Upper lobe of left lung (tissue), 6 donors: ENCODE measurements at regions not wholly inside any gene's neighbourhood (a gene's known extent, or its start where the extent isn't known, plus 50 kb on each side); places are given as distances from the start of the nearest gene placed in this dataset.

Source experiments
- ATAC-seq, 2 donors: fragments of 200-7000 bp; cut with Tn5 transposase; one replicate each; pipeline ENCODE4 v1.9.1; 2022; ENCODE audit warnings: mild to moderate bottlenecking in 2 of 2, moderate library complexity in 2 of 2; ENCODE audit not compliant: low FRiP score in 2 of 2
- DNase-seq, 2 donors: peaks; one replicate each; pipeline ENCODE4 v3.0.0-alpha.2; 2019 to 2020
- H3K27ac ChIP-seq, 4 donors: fragments of 200-600 bp; sonication (generic); one replicate each; pipeline ENCODE4 v1.5.1; 2016 to 2019
- H3K27me3 ChIP-seq, 4 donors: fragments of 200-600 bp; sonication (generic); one replicate each; pipeline ENCODE4 v1.5.1; 2017 to 2019
- H3K36me3 ChIP-seq, 4 donors: fragments of 200-600 bp; sonication (generic); one replicate each; pipeline ENCODE4 v1.5.1; 2016 to 2019
- H3K4me1 ChIP-seq, 4 donors: fragments of 200-600 bp; sonication (generic); one replicate each; pipeline ENCODE4 v1.5.1; 2018 to 2019
- H3K4me3 ChIP-seq, 4 donors: fragments of 200-600 bp; sonication (generic); one replicate each; pipeline ENCODE4 v1.5.1; 2017 to 2019; ENCODE audit warnings: mild to moderate bottlenecking in 2 of 4, moderate library complexity in 1 of 4
- H3K9me3 ChIP-seq, 4 donors: fragments of 200-600 bp; sonication (generic); one replicate each; pipeline ENCODE4 v1.5.1; 2018 to 2019
- CTCF ChIP-seq, 6 experiments: fragments of 450-650 bp in 4 of 6; fragments of 200-600 bp in 2 of 6; sonication (generic) in 2 of 6; IDR thresholded peaks; one replicate each; pipeline ENCODE4 v1.5.1; 2016 to 2019; ENCODE audit warnings: antibody characterized with exemption in 6 of 6
- EP300 ChIP-seq, 4 donors: sonication (generic); formaldehyde crosslinking; IDR thresholded peaks; one replicate each; pipeline ENCODE4 v1.5.1; 2017; ENCODE audit warnings: antibody characterized with exemption in 4 of 4, control low read depth in 2 of 4
- POLR2A ChIP-seq, 4 donors: fragments of 450-650 bp; IDR thresholded peaks; one replicate each; pipeline ENCODE4 v1.5.1; 2016 to 2017; ENCODE audit warnings: antibody characterized with exemption in 4 of 4, mild to moderate bottlenecking in 2 of 4
- POLR2AphosphoS5 ChIP-seq, 2 donors: sonication (generic); formaldehyde crosslinking; IDR thresholded peaks; one replicate each; pipeline ENCODE4 v1.5.1; 2017; ENCODE audit warnings: antibody characterized with exemption in 2 of 2
- WGBS, 2 donors: methylation state at CpG; one replicate each; pipeline ENCODE4 v1.1.5; 2017 to 2018; 5-methylcytosine and 5-hydroxymethylcytosine counted together
- donor health status: DM: no; HTN: no; CAD: no; lungs with moderate emphysema.
- donor health status: DM: no; HTN: yes; CAD: no; lungs with severe emphysema.

GRCh38 chr10:31621733-31622132, 302.7 kb downstream of the ZEB1 start:
- no peaks in the 10 kb centered on the region for H3K36me3 ChIP-seq
- no peaks in the 10 kb centered on the region for H3K27me3 ChIP-seq
- WGBS, 2 donors = 95 to 100% methylated on average over 1 of the region's 1 CpG
- no peak overlapping the region for H3K27ac ChIP-seq
- TF ChIP-seq POLR2AphosphoS5 (IDR thresholded peaks at IDR 0.05) = no peak
- no peak for TF ChIP-seq CTCF (IDR thresholded peaks at IDR 0.05)
- no peak for TF ChIP-seq POLR2A (IDR thresholded peaks at IDR 0.05)
- no peak for TF ChIP-seq EP300 (IDR thresholded peaks at IDR 0.05)
- peaks cover 0 to 3% (median 0%) of the 10 kb centered on the region in 4 donors for H3K9me3 ChIP-seq
- DNase-seq (no peak), ATAC-seq (no peak)
- peaks cover 16 to 31% (median 19%) of the 10 kb centered on the region in 4 donors for H3K4me1 ChIP-seq
- H3K4me3 ChIP-seq = no peak overlapping the region

DNA sequence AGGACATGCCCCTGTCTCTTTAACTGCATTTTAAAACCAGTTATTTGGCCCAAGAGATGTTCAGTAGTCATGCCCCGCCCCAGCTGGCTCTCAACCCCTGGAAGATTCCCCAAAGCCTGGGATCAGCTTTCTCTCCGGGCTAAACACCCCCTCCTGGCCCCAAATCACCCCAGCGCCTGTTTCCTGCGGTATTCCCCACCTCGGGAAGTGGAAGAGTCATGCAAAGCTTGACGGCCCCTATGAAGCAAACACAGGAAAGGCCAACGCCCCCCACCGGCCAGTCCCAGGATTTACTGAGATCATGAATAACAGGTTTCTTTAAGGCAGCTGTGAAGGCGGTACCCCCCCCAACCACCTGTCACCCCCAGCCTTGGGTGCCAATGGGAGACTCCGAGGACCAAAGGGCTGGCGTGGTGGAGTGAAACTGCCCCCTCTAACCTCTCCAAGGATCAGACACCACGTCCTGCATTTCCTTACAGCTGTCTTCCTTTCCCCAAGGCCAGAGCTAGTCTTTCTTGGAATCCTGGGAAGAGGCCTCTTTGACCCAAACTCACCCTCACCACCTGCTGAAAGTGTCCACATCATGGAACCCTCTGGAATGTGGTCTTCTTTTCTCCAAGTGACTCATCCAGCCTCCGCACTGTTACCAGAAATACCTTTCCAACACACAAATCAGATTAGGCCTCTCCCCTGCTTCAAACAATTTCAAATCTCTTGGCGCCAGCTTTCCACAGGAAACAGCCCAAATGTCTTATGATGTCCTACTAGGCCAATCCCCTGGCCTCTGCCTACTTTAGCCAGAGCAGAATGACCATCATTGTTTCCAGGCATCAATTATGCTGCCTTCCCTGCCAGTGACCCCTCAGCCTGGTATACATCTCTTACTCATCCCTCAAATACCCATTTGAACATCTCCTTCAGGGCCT, 301.5 kb downstream of the ZEB1 start:
- Histone ChIP-seq H3K9me3 (no peaks in the 10 kb centered on the region), H3K4me3 (no peak overlapping the region), H3K4me1 (peaks cover 16 to 31% (median 19%) of the 10 kb centered on the region in 4 donors), H3K27ac (peak overlapping the region in 3 of 4 donors; percentile 35 to 65 (median 55)), H3K27me3 (no peaks in the 10 kb centered on the region), H3K36me3 (no peaks in the 10 kb centered on the region)
- DNase-seq (peak in 1 of 2 donors; percentile 37), ATAC-seq (peak; percentile 13 to 74)
- TF ChIP-seq CTCF (IDR thresholded peaks at IDR 0.05) (peak in 4 of 6 experiments; percentile 15 to 37 (median 21)), POLR2AphosphoS5 (IDR thresholded peaks at IDR 0.05) (peak in 1 of 2 donors; percentile 15), POLR2A (IDR thresholded peaks at IDR 0.05) (no peak)
- WGBS, 2 donors = 57 to 70% methylated on average over 11 to 14 of the region's 14 CpGs

DNA sequence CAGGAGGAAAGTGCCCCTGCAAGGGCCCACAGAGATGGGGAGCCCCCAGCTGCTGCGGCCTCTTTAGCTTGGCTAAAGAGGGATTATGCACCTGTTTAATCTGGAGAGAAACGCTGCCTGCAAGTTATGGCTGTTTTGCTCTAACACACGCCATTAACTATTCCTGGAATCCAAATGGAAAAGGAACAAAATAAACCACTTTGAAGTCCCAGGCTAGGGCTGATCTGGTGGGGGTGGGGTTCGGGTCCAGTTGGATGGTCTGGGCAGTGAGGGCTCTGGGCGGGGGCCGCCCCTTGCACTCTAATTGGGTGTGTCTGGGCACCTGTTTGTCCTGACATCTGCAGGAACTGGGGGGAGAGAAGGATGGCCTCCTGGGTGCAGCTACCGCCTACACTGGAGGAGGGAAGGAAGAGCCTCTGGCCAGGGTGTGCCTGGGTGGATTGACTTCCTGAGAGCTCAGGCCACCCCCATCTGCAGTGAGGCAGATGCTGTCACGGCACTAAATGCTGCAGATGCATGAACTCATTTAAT, 300.6 kb downstream of the ZEB1 start:
- ATAC-seq (peak in 1 of 2 donors; percentile 63), DNase-seq (peak in 1 of 2 donors; percentile 40)
- peaks cover 16 to 31% (median 19%) of the 10 kb centered on the region in 4 donors for H3K4me1 ChIP-seq
- no peaks in the 10 kb centered on the region for H3K36me3 ChIP-seq
- no peak overlapping the region for H3K4me3 ChIP-seq
- WGBS, 2 donors = 62 to 79% methylated on average over 7 to 8 of the region's 8 CpGs
- no peaks in the 10 kb centered on the region for H3K27me3 ChIP-seq
- peak overlapping the region in 3 of 4 donors; percentile 35 to 65 (median 55) for H3K27ac ChIP-seq
- H3K9me3 ChIP-seq = no peaks in the 10 kb centered on the region
- no peak for TF ChIP-seq EP300 (IDR thresholded peaks at IDR 0.05)
- no peak for TF ChIP-seq CTCF (IDR thresholded peaks at IDR 0.05)
- TF ChIP-seq POLR2A (IDR thresholded peaks at IDR 0.05) = no peak
- TF ChIP-seq POLR2AphosphoS5 (IDR thresholded peaks at IDR 0.05) = no peak

DNA sequence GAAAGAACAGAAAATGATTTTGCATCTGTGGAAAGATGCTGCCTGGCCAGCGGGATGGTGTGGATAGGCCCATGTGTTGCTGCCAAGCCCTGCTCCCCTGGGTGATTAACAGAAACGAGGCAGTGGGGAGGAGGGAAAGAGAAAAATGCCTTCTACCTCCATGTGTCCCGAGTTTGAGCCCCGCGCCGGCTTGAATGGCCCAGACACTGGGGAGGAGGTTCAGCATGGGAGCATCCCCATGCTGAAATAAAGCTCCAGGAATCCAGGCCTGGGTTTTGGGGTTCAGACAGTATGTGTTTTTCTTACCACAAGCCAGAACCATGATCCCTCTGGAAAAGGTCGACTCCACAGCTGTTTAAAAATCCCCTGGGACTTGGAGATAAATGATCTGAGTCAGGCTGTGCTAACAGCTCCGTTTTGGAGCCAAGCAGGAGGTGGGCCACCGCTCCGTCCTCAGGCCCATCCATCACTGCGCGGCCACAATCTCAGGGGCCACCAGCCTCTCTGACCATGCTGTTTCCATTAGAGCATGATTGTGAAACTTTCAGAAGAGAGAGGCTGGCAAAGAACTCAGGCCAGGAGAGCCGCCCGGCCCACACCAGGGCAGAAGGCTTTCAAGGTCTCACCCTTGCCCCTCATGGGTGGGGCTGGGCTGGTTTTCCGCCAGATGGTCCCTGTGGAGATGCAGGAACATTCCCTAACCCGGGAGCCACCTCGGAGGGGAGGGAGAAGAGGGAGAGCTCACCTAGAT, 299.7 kb downstream of the ZEB1 start:
- TF ChIP-seq CTCF (IDR thresholded peaks at IDR 0.05) (no peak), POLR2A (IDR thresholded peaks at IDR 0.05) (no peak), POLR2AphosphoS5 (IDR thresholded peaks at IDR 0.05) (no peak), EP300 (IDR thresholded peaks at IDR 0.05) (no peak)
- WGBS, 2 donors = 66 to 74% methylated on average over 13 to 17 of the region's 17 CpGs
- H3K27ac ChIP-seq = no peak overlapping the region
- H3K36me3 ChIP-seq = no peaks in the 10 kb centered on the region
- no peaks in the 10 kb centered on the region for H3K27me3 ChIP-seq
- H3K4me3 ChIP-seq = no peak overlapping the region
- H3K9me3 ChIP-seq = no peaks in the 10 kb centered on the region
- peak; percentile 27 to 61 for ATAC-seq
- peak in 1 of 2 donors; percentile 59 for DNase-seq
- H3K4me1 ChIP-seq = peaks cover 16 to 31% (median 19%) of the 10 kb centered on the region in 4 donors
